ENCODE measurements at regions not wholly inside any gene's neighbourhood (a gene's known extent, or its start where the extent isn't known, plus 50 kb on each side); places are given as distances from the start of the nearest gene placed in this dataset.
"Not testable (repeated sequence)": the region's sequence is repeated elsewhere in the genome, so short reads cannot be mapped to it uniquely, and the experiment has no call there.

DNA sequence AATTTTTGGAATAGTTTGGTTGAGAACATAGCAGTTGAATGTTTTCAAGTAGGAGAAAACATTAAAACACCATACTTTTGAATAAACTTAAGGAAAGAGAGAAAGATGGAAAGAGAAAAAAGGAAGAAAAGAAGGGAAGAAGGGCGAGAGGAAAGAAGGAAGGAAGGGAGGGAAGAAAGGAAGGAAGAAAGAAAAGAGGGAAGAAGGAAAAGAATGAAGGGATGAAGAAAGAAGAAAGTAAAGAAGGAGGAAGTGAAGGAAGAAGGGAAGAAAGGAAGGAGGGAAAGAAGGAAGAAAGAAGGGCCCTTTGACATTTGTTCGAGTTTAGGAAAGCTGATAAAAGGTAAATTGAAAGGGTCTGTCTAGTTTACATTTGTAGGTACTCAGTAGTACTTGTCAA lies 482.7 kb downstream of the SIPA1L2 start:
- DNase-seq = no peak

DNA sequence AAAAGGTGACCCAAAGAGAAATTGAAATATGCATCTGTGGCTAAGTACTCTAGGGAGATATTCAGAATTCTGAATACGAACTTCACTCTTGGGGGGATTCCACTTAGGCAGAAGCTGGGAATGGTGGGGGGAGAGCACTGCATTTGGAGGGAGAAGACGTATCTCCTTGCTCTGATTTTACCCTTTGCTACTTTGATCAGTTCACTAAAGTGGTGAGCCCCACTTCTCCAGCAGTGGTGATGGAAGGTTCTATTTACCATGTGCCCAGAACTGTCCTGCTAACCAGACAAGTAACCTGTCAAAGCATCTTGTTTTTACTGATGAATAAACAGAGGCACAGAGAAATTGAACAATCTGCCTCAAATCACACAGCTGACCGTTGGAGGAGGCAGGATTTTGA lies 483.4 kb downstream of the SIPA1L2 start:
- DNase-seq = no peak

GRCh38 chr1:232145768-232146167 lies 484.2 kb downstream of the SIPA1L2 start:
- no peak for DNase-seq

DNA sequence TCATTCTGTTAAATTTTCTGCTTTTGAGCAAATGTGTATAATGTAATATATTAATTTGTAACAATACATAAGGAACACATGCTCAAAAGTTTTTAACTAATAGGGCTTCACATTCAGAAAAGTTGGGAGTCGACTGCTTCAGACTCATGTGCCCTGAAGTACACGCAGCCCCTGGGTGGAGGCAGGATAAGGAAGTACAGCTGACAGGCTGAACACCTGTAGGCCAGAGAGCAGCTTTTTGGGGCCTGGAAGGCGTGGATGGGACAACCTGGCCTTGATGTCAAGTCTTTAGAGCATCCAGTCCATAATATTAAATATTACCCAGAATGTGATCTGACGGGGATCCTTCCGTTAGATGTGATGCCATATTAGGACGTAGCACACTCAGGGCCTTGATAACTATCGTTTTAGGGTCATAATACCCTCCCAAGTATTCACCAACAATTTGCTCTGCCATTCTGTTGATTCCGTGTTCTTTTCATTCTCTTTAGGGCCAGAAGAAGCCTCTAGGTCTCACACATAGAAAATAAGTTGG lies 485.2 kb downstream of the SIPA1L2 start:
- DNase-seq = no peak

DNA sequence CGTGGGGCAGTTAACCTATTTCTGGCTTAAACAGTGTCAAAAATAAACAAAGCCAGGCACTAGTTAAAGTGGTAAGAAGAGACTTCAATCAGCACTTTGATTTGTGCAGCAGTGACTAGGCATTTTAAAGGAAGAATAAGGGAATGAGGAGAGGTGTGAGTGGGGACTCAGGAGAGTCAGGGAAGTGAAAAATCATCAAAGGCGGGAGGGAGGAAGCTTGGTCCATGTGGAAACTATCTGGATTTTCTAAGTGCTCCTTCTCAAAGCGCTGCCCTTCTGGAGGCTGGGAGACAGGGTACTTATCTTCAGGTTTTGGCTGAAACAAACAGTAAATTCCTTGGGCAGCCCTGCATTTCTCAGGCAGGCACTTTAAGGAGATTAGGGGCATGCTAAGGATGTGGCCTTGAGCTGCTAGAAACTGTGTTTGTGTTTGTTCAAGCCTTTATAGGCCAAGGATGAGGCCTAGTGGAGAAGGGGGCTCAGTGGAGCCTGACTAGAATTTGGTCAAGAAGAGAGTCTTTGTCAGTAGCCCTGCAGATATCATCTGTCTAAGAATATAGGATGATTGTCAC lies 486.5 kb downstream of the SIPA1L2 start:
- no peak for DNase-seq

DNA sequence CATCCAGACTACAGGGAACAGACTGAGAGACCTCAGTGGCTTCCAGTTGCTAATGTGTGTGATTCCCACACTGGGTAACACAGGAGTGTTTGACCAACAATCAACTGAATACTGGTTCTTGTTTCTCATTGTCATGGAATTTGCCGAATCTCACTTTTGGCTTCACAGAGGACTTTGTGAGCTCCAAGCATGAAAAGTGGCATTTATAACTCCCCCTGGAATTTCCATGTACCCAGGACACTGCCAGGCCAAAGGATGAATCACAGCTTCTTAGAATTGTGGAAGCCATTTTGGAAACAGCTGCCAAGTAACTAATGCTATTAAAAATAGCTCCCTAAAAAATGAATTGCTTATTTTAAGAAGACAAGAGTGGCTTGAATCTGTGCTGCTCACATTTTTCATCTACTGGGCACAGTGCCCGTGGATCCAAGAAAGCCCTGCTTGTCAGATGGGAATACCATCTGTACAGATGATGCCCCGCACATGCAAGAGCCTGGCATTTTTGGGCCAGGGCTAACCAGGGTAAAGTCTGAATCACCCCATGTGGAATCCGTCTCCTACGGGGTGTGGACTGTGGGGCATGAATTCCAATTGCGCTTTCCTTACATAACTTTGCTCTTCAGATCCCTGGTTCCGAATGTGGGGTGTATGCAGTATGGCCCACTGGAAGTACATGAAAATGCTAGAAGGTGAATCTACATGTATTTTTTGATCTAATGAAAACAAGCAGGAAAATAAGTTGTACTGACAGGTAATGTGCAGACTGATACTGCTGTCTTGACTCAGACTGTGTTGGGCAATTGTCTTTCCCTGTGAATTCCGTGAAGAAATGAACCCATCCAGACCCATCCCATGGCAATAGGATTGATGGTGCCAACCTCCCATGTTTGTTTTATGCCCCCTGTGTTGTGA lies 487.3 kb downstream of the SIPA1L2 start:
- no peak for DNase-seq

GRCh38 chr1:232141167-232141448 lies 488.8 kb downstream of the SIPA1L2 start:
- DNase-seq = not testable (repeated sequence)

DNA sequence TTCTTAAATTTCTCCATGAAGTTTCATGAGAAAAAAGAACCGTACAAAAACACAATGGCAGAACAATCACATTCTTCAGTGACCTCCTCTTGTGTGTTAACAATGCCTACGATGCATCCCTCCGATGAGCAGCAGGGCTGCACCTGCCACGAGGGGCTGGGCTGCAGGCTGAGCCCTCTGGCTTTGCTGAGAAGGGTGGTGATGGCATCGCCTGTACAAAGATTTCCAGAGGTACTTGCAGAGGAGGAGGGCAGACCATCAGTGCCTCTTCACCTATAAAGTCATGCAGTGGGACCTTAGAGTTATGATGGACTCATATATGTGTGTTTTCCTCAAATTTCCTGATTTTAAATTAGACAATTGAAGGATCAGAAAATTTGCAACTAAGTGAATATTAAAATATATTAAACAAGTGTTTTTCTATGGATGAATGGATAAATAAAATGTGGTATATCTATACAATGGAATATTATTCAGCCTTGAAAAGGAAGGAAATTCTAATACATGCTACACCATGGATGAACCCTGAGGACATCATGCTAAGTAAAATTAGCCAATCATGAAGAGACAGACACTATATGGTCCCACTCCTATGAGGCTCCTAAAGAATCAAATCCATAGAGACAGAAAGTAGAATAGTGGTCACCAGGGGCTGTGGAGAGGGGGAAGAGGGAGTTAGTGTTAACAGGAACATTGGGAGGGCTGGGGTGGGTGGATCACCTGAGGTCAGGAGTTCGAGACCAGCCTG lies 489.3 kb downstream of the SIPA1L2 start:
- DNase-seq = no peak

DNA sequence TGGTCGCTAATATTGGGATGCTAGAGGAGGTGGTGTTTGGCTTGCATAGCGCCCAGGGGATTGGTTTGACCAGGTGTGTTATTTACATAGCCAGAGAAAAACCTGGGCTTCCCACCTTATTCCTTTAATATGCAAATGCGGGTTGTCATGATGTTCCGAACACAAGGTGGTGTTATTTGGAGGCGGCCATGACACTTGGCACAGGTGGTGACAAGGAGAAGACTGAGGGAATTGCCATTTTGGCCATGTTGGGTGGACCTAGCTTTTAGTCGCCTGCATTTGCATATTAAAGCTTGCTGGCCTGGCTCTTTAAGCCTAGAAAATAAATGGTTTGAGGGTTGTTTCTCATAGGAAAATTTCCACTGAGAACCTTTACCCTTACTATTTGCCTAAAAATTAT lies 490.5 kb downstream of the SIPA1L2 start:
- no peak for DNase-seq

DNA sequence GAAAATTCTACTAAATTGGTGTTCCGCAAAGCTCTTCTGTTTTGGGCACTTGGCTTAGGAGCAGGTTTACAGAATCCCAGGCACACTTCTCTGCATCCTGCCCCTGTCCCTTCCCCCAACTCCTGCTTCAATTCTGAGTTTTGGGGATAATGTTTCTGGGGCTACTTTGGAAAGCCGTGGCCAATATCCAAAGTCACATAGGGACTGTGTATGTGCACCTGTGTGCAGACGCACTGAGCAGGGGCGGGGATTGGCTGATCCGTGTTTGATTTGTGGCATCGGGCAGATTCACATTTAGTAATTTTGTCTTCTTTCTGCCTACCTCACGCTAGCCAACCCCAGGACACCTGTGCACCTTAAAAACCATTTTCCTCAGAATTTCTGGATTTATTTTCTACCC lies 491.9 kb downstream of the SIPA1L2 start:
- DNase-seq = no peak

DNA sequence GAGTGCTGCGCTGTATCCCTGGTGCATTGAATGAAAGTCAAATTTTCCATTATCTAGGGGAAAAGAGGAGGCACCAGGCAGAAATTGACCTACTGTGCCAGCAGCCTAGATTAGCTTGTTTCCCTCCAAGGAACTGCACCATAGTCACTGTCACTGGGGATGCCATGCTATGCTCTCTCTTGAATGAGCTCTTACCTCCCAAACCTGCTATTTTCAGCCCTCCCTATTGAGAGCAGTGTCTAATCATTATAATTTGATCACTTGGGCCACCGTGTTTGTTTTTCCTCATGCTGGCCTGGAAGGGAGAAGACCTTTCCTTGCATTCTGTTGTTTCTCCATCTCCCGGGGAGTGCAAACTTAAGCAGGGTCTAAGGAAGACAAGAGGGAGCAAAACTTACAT lies 492.9 kb downstream of the SIPA1L2 start:
- DNase-seq = no peak

GRCh38 chr1:232136136-232136535 lies 493.8 kb downstream of the SIPA1L2 start:
- no peak for DNase-seq

- no peak for DNase-seq
Observed at GRCh38 chr1:232134365-232134764, 495.6 kb downstream of the SIPA1L2 start.

- no peak for DNase-seq
Observed at GRCh38 chr1:232132572-232132971, 497.4 kb downstream of the SIPA1L2 start.

DNA sequence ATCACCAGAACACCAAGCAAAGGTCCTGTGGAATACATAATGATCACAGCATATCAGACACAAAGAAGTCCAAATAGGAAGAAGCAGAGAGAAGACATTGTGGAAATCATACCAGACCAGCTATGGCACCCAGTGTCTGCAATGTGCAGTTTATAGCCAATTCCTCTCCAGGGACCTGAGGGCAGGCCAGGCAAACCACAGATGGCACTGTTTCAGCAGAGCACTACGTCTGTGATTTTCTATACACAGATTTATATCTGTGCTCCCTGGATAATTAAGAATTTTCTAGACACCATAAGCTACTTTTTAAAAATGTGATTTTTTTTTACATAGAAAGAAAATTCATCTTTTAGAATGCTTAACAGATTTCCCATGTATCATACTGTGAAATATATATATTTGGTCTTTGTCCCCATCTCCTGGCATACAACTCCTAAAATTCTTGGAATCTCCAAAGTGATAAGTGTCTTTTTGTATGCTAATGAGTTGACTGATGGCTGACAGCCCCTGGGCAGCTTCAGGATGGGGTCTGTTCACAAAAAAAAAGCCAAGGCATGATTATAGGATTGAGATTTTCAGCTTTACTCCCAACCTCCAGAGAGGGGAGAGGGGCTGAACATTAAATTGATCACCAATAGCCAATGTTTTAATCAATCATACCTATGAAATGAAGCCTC lies 498.1 kb downstream of the SIPA1L2 start:
- DNase-seq = no peak

DNA sequence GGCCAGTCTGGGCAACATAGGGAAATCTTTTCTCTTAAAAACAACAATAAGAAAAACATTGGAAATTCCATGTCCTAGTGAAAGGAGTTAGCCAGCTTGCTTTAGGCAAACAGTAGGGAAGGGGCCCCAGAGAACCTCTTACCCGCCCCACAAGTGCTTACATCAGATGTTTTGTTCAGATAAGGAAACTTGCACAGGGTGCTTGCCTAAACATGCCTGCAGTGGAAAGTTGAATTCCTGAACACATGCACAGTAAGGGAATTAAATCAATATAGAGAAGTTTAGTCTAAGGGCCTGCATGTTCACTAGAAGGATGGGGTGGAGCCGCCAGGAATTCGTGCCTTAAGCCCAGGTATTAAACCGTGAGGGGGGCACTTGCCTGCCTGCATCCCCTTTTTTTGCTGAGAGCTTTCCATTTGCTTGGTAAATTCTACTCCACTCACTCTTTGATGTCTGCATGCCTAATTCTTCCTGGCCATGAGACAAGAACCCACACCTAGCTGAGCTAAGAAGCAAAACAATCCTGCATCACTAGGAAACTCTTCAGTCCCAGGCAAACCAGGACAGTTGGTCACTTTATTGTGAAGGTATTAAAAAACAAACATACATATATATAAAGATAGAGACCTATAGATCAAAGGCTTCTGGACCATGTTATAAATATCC lies 499.0 kb downstream of the SIPA1L2 start:
- DNase-seq = no peak

DNA sequence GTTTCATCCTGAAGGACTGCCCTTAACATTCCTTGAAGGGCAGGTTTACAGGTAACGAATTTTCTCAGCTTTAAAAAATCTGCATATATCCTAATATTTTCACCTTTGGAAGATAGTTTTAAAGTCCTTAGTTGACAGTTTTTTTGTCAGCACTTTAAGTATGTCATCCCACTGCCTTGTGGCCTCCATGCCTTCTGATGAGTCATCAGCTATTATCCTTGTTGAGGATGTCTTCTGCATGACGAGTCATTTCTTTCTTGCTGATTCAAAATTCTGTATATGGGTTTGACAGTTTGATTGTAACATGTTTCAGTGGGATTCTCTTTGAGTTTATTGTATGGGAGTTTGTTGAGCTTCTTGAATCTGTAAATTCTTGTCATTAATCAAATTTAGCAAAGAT lies 500.6 kb downstream of the DISC1 start:
- DNase-seq = peak; percentile 5

DNA sequence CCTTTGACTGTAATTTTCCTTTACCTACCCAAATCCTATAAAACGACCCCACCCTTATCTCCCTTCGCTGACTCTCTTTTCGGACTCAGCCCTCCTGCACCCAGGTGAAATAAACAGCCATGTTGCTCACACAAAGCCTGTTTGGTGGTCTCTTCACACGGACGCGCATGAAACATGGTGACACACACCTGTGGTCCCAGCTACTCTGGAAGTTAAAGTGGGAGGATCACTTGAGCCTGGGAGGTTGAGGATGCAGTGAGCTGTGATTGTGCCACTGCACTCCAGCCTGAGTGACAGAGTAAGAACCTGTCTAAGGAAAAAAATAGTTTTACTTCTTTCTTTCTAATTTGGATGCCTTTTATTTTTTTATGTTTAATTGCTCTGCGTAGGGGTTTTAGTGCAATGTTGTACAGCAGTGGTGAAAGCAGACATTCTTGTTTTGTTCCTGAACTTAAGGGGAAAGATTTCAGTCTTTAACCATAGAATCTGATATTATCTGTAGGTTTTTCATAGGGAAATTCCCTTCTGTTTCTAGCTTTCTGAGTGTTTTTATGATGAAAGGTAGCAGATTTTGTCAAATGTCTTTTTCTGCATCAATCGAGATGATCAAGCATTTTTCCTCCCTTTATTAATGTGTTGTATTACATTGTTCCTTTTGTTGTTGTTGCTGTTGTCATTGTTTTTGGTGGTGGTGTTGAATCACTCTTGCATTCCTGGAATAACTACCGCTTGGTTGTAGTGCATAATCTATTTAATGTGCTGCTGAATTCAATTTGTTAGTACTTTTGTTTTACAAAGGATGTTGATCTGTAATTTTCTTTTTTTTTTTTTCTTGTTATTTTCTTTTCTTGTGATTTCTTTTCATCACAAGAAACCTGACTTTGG lies 497.4 kb downstream of the DISC1 start:
- no peak for DNase-seq

GRCh38 chr1:232117903-232118302 lies 491.3 kb downstream of the DISC1 start:
- DNase-seq = not testable (repeated sequence)

DNA sequence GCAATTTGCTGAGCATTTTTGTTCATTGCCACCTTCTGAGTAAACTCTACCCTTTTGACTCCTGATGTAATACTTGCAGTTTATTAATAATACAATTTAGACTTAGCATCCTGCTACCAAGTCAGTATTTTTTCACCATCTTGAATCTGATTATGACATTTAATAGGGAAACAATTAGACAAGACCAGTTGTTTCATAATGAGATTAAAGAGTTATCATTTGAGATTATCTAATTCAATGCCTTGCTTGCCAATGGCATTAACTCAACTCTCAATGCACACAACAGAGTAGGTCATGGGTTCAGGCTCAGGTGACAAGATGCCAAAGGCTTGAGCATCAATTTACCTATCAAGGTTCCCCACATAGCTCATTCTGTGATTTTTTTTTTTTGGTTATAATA lies 488.4 kb downstream of the DISC1 start:
- no peak for DNase-seq

DNA sequence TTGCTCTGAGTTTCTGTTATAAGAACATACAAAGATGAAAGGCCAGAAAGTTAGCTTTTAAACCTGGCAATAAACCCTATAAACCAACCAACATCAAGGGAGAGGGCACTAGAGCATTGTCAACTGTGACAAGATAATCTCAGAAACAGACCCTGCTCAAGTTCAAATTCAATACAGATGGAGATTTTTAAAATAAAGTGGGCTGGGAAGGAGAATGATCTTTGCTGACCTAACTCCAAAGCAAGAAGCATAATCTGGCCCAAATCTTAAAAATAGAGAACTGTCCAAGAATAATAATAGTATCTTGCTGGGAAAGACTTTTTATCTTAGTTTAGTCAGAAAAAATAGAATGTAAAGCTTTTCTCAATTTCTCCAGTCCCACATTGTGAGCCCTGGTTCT lies 485.5 kb downstream of the DISC1 start:
- DNase-seq = no peak

DNA sequence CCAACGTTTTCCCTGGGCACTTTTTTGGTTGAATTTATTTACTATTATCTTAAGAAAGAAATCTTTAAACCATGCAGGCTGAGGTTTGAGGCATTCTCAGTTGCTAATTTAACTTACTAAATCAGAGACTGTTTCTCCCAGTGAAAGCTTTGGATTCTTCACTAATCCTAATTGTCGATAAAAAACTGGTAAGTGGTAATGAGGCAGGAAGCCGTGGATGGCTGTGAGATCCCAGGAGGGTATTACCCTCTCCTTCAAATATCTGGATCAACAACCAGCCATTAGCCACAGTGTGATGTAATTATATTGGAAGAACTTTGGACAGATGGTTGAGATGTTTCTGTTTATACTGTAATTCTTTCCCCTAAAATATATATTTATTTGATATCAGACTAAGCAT lies 485.0 kb downstream of the DISC1 start:
- no peak for DNase-seq
